ENCODE measurements at regions not wholly inside any gene's neighbourhood (a gene's known extent, or its start where the extent isn't known, plus 50 kb on each side); places are given as distances from the start of the nearest gene placed in this dataset.

DNA sequence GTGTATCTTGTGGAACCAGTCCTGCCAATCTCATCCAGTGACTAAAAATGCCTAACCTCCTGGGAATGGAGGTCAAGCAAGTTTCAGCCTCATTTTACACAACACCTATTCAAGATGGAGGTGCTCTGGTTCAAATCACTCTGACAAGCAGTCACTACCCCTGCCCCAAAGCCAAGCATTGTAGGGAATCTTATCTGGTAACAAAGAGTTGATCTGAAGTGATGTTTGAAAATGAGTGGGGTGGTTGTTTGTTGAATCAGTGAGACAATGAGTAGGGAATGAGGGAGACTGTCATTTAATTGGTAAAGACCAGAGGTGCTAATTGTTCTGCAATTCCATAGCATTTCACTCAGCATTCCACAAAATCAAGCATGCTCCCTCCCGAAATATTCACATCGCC is 132.0 kb downstream of the RND3 start:
- no peak for DNase-seq (ENCODE audit: low spot score in 2 of 2)
- TF ChIP-seq, protein P1, sequence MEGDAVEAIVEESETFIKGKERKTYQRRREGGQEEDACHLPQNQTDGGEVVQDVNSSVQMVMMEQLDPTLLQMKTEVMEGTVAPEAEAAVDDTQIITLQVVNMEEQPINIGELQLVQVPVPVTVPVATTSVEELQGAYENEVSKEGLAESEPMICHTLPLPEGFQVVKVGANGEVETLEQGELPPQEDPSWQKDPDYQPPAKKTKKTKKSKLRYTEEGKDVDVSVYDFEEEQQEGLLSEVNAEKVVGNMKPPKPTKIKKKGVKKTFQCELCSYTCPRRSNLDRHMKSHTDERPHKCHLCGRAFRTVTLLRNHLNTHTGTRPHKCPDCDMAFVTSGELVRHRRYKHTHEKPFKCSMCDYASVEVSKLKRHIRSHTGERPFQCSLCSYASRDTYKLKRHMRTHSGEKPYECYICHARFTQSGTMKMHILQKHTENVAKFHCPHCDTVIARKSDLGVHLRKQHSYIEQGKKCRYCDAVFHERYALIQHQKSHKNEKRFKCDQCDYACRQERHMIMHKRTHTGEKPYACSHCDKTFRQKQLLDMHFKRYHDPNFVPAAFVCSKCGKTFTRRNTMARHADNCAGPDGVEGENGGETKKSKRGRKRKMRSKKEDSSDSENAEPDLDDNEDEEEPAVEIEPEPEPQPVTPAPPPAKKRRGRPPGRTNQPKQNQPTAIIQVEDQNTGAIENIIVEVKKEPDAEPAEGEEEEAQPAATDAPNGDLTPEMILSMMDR (IDR thresholded peaks at IDR 0.05) = no peak
- Histone ChIP-seq H3K9me3 (no peaks in the 10 kb centered on the region), H3K4me3 (no peak overlapping the region), H3K27me3 (no peaks in the 10 kb centered on the region), H3K4me1 (no peaks in the 10 kb centered on the region), H3K27ac (no peak overlapping the region), H3K36me3 (no peaks in the 10 kb centered on the region)
- intact Hi-C loops (cut with DNase I) = no loop called here

DNA sequence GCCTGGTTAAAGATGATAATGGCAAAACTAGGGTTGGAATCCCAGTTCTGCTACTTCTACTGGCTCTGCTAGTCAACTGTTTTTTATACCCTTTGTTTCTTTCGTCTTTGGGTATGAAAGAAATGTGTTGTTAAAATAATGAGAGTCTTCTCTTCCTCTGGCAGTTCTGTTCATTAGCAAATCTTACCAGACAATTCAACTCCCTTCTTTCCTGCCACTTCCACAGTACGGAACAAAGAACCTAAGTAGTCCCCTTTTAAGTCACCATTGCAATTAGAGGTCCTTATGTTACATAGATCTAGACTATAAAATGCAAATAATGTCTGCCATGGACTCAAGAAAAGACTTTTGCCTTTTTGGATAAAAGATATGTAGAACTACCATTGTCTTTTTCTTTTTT is 134.1 kb downstream of the RND3 start:
- Histone ChIP-seq H3K36me3 (no peaks in the 10 kb centered on the region), H3K27ac (no peak overlapping the region), H3K9me3 (no peaks in the 10 kb centered on the region), H3K4me1 (no peaks in the 10 kb centered on the region), H3K4me3 (no peak overlapping the region), H3K27me3 (no peaks in the 10 kb centered on the region)
- intact Hi-C loops (cut with DNase I) = no loop called here
- no peak for DNase-seq (ENCODE audit: low spot score in 2 of 2)
- TF ChIP-seq, protein P1 (IDR thresholded peaks at IDR 0.05) = no peak

DNA sequence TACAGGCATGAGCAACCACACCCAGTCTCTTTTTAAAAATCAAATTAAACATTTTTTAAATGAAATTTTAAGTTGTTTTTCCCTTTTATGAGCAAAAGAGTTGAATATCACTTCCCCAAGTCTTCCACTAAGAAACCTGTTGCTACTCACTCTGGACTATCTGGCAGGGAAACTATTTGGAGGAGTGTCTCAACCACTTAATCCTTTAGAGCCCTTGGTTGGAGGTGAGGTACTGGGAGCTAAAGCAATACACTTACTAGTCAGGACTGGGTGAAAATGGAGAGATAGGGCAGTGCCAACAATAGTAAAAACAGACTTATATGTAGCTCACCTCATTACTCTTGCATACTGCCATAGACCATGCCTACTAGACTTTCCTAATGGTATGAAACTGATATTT is 135.5 kb downstream of the RND3 start:
- no peaks in the 10 kb centered on the region for H3K27me3 ChIP-seq
- intact Hi-C loops (cut with DNase I) = no loop called here
- TF ChIP-seq, protein P1 (IDR thresholded peaks at IDR 0.05) = no peak
- no peak overlapping the region for H3K4me3 ChIP-seq
- H3K4me1 ChIP-seq = no peaks in the 10 kb centered on the region
- DNase-seq (ENCODE audit: low spot score in 2 of 2) = no peak
- no peaks in the 10 kb centered on the region for H3K9me3 ChIP-seq
- H3K27ac ChIP-seq = no peak overlapping the region
- no peaks in the 10 kb centered on the region for H3K36me3 ChIP-seq

DNA sequence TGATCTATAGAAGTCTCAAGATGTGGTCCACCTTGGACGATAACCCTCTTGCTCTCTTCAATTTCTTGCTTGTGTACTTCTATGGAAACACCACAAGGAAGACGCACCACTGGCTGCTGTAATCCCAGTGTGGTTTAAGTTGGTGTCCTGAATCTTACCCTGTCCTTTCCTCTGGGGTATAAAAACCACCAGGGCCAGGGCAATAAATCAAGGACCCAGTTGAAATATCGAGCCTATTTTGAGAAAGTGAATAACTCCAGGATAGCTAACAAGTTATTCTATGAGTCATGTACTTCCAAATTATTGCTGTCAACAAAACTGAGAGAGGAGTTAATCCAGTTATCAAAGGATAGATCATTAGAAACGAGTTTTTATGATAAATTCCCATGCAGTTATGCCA is 137.0 kb downstream of the RND3 start:
- H3K4me3 ChIP-seq = no peak overlapping the region

DNA sequence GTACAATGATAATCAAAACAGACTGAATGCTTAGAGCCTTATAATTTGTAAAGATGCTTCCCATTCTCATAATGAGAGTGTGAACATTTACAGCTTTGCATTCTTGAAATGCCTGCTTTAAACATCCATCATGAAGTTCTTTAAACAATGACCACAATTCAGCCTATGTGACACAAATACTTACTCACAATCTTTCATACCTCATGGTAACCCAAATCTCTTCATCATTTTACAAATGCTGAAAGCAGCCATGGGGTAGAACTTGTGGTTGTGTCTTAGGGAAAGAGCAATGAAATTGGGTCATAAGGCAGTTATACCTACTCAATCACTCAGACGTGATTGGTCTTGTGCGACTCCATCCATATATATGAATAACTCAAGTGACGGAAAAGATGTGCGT is 140.7 kb downstream of the RND3 start:
- Histone ChIP-seq H3K4me1 (no peaks in the 10 kb centered on the region), H3K4me3 (no peak overlapping the region), H3K9me3 (no peaks in the 10 kb centered on the region), H3K27me3 (no peaks in the 10 kb centered on the region), H3K27ac (no peak overlapping the region), H3K36me3 (no peaks in the 10 kb centered on the region)
- TF ChIP-seq, protein P1 (IDR thresholded peaks at IDR 0.05) = no peak
- intact Hi-C loops (cut with DNase I) = no loop called here
- no peak for DNase-seq (ENCODE audit: low spot score in 2 of 2)

More for the DNA sequence above, 137.0 kb downstream of the RND3 start:
- Histone ChIP-seq H3K27me3 (no peaks in the 10 kb centered on the region), H3K9me3 (no peaks in the 10 kb centered on the region), H3K4me1 (no peaks in the 10 kb centered on the region), H3K27ac (no peak overlapping the region), H3K36me3 (no peaks in the 10 kb centered on the region)
- DNase-seq (ENCODE audit: low spot score in 2 of 2) = no peak
- TF ChIP-seq, protein P1 (IDR thresholded peaks at IDR 0.05) = no peak
- intact Hi-C loops (cut with DNase I) = no loop called here

DNA sequence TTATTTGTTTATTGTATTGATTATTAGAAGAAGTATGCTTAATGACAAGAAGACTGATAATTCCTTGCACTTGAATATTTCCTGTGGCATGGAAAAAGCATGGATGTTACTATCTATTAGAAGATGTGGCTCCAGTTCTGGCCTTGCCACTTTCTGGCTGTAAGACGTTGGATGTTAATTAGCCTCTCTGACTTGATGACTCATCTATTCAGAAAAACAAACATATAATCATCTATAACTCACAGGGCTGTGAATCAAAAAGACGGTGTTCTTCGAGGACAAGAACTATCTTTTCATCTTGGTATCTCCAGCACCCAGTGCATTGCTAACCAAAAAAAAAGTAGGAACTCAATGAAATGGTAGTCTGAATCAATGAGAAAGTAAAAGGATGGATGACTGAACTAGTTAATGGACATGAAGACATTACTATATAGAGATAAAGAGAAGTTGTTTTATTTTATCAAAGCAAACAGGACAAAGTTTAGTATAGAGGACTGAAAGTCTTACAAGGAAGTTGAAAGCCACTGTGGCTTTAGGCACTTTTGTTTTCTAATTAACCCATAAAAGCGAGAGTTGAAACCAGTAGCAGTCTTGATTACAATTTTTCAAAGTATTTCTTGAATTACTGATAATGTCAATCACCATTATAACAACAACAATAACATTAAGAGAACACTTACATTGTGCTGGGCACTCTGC is 145.3 kb downstream of the RND3 start:
- H3K27ac ChIP-seq = no peak overlapping the region
- TF ChIP-seq, protein P1 (IDR thresholded peaks at IDR 0.05) = no peak
- no peaks in the 10 kb centered on the region for H3K27me3 ChIP-seq
- H3K36me3 ChIP-seq = no peaks in the 10 kb centered on the region
- peaks cover 0 to 3% of the 10 kb centered on the region in 2 donors for H3K4me1 ChIP-seq
- H3K4me3 ChIP-seq = no peak overlapping the region
- intact Hi-C loops (cut with DNase I) = no loop called here
- no peak for DNase-seq (ENCODE audit: low spot score in 2 of 2)
- H3K9me3 ChIP-seq = no peaks in the 10 kb centered on the region
